Lower lobe of right lung (tissue), 2 donors: ENCODE measurements at regions not wholly inside any gene's neighbourhood (a gene's known extent, or its start where the extent isn't known, plus 50 kb on each side); places are given as distances from the start of the nearest gene placed in this dataset.

Experiments
- ATAC-seq, 2 donors: fragments of 200-7000 bp; cut with Tn5 transposase; one replicate each; pipeline ENCODE4 v1.9.1; 2020 to 2022; ENCODE audit warnings: mild to moderate bottlenecking in 2 of 2, moderate library complexity in 2 of 2
- DNase-seq: peaks from one replicate; pipeline ENCODE4 v3.0.0-alpha.2; 2020
- H3K27ac ChIP-seq: fragments of 200-600 bp; one replicate; pipeline ENCODE4 v1.8.0; 2022
- H3K27me3 ChIP-seq: fragments of 200-600 bp; one replicate; pipeline ENCODE4 v1.8.0; 2022; ENCODE audit warnings: low read depth
- H3K36me3 ChIP-seq: fragments of 200-600 bp; one replicate; pipeline ENCODE4 v1.8.0; 2022; ENCODE audit warnings: mild to moderate bottlenecking
- H3K4me1 ChIP-seq: fragments of 200-600 bp; one replicate; pipeline ENCODE4 v1.8.0; 2022
- H3K4me3 ChIP-seq: fragments of 200-600 bp; one replicate; pipeline ENCODE4 v1.8.0; 2022; ENCODE audit warnings: mild to moderate bottlenecking
- H3K9me3 ChIP-seq: fragments of 200-600 bp; one replicate; pipeline ENCODE4 v1.8.0; 2022
- CTCF ChIP-seq: fragments of 200-600 bp; IDR thresholded peaks from one replicate; pipeline ENCODE4 v1.8.0; 2022; ENCODE audit warnings: antibody characterized with exemption, mild to moderate bottlenecking
- intact Hi-C: fragments of 100-400 bp; cut with DNase I; formaldehyde crosslinking; loops from one replicate; pipeline ENCODE4 v1.11.0; 2022
- donor health status: DM: no; HTN: yes; CAD: no; lungs with severe emphysema.

GRCh38 chr1:189669846-189670245, 807.8 kb downstream of the BRINP3 start:
- intact Hi-C loops, result no loop called here
- Histone ChIP-seq H3K9me3 (no peaks in the 10 kb centered on the region), H3K4me1 (no peaks in the 10 kb centered on the region), H3K36me3 (no peaks in the 10 kb centered on the region), H3K27ac (no peak overlapping the region), H3K27me3 (no peaks in the 10 kb centered on the region), H3K4me3 (no peak overlapping the region)
- no peak for TF ChIP-seq CTCF
- no peak for ATAC-seq
- DNase-seq, result no peak

- no peaks in the 10 kb centered on the region for H3K9me3 ChIP-seq
- no peaks in the 10 kb centered on the region for H3K36me3 ChIP-seq
- ATAC-seq (no peak), DNase-seq (no peak)
- H3K27me3 ChIP-seq, result no peaks in the 10 kb centered on the region
- H3K4me1 ChIP-seq, result no peaks in the 10 kb centered on the region
- no peak overlapping the region for H3K27ac ChIP-seq
- no peak for TF ChIP-seq CTCF
- intact Hi-C loops, result no loop called here
- H3K4me3 ChIP-seq, result no peak overlapping the region
Measured at GRCh38 chr1:189673217-189673616, 804.4 kb downstream of the BRINP3 start.

- no peaks in the 10 kb centered on the region for H3K27me3 ChIP-seq
- no peaks in the 10 kb centered on the region for H3K4me1 ChIP-seq
- intact Hi-C loops, result no loop called here
Measured at GRCh38 chr1:189675712-189676244, 801.9 kb downstream of the BRINP3 start.

GRCh38 chr1:189678779-189679178, 798.9 kb downstream of the BRINP3 start:
- DNase-seq (no peak), ATAC-seq (no peak)
- Histone ChIP-seq H3K9me3 (no peaks in the 10 kb centered on the region), H3K27ac (no peak overlapping the region), H3K36me3 (no peaks in the 10 kb centered on the region), H3K27me3 (no peaks in the 10 kb centered on the region), H3K4me1 (no peaks in the 10 kb centered on the region), H3K4me3 (no peak overlapping the region)
- no peak for TF ChIP-seq CTCF
- intact Hi-C loops, result no loop called here

More at GRCh38 chr1:189675712-189676244, 801.9 kb downstream of the BRINP3 start:
- no peak overlapping the region for H3K27ac ChIP-seq
- ATAC-seq, result no peak
- H3K4me3 ChIP-seq, result no peak overlapping the region
- no peak for TF ChIP-seq CTCF
- no peaks in the 10 kb centered on the region for H3K9me3 ChIP-seq
- no peaks in the 10 kb centered on the region for H3K36me3 ChIP-seq
- no peak for DNase-seq

GRCh38 chr1:189681252-189681919, 796.3 kb downstream of the BRINP3 start:
- Histone ChIP-seq H3K36me3 (no peaks in the 10 kb centered on the region), H3K4me3 (no peak overlapping the region), H3K27me3 (no peaks in the 10 kb centered on the region), H3K27ac (no peak overlapping the region), H3K9me3 (no peaks in the 10 kb centered on the region), H3K4me1 (no peaks in the 10 kb centered on the region)
- DNase-seq, result no peak
- intact Hi-C loops, result no loop called here
- ATAC-seq, result no peak
- no peak for TF ChIP-seq CTCF
